ENCODE measurements at regions not wholly inside any gene's neighbourhood (a gene's known extent, or its start where the extent isn't known, plus 50 kb on each side); places are given as distances from the start of the nearest gene placed in this dataset.

DNA sequence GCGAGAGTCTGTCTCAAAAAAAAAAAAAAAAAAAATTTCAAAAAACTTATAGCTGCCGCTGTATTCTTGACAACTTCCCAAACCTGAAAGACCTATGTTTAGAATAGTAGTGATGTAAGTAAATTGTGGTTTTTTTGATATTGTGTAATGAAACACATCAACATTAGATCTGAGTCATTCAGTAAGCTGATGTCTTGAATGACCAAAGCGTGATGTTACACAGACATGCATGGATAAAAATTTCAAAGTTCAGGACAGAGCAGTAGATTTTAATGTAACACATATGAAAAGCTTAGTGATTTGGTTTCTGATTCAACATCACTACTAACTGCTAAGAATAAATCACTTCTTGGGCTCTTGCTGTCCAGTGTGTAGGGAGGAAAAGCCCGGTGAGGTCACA lies 69.3 kb upstream of the MEX3C start:
- Histone ChIP-seq H3K27me3 (ENCODE audit: control insufficient read depth in 1 of 2, insufficient read depth in 2 of 2, low read length in 2 of 2) (no peaks in the 10 kb centered on the region), H3K4me3 (replicated peaks in 1 of 3; ENCODE audit: insufficient read depth in 1 of 3, low read depth in 2 of 3, low read length in 3 of 3) (no peak overlapping the region), H3K9me3 (ENCODE audit: low read length) (no peaks in the 10 kb centered on the region), H4K20me1 (ENCODE audit: insufficient read depth, low read length) (no peaks in the 10 kb centered on the region), H3K9ac (ENCODE audit: insufficient read depth, low read depth, low read length) (no peak overlapping the region), H3K27ac (ENCODE audit: extremely low read length, insufficient read depth, low read length) (no peak overlapping the region), H3K4me2 (ENCODE audit: low read depth, low read length) (no peak overlapping the region), H3K79me2 (ENCODE audit: insufficient read depth, low read length) (no peaks in the 10 kb centered on the region), H3K36me3 (replicated peaks in 1 of 2; ENCODE audit: control insufficient read depth in 1 of 2, insufficient read depth in 2 of 2, low read length in 2 of 2) (no peaks in the 10 kb centered on the region), H2AFZ (ENCODE audit: low read length) (no peak overlapping the region), H3K4me1 (ENCODE audit: insufficient read depth, low read length) (no peaks in the 10 kb centered on the region)
- intact Hi-C loops (cut with micrococcal nuclease; ENCODE audit: unreplicated experiment) (no loop called here), in situ Hi-C loops (cut with HindIII; ENCODE audit: extremely low pct_ligation_motif_present, low pct_unique_long_range_greater_than_20kb) (no loop called here)
- ChIA-PET CTCF (ENCODE audit: low intra/inter-chr PET ratio, low total read pairs) (no interaction called here), POLR2A (no interaction called here)
- no peak for TF ChIP-seq TBX2 (CRISPR knock-in tag; IDR thresholded peaks at IDR 0.05; ENCODE audit: borderline replicate concordance)
- no peak for TF ChIP-seq MXD4 (CRISPR knock-in tag; IDR thresholded peaks at IDR 0.05)
- TF ChIP-seq EHMT2 (IDR thresholded peaks at IDR 0.05; ENCODE audit: borderline replicate concordance, low read depth, low read length) = no peak
- no peak for TF ChIP-seq NR2F1 (CRISPR knock-in tag; IDR thresholded peaks at IDR 0.05)
- TF ChIP-seq JUNB (CRISPR knock-in tag; IDR thresholded peaks at IDR 0.05; ENCODE audit: borderline replicate concordance) = no peak
- TF ChIP-seq, protein P1, sequence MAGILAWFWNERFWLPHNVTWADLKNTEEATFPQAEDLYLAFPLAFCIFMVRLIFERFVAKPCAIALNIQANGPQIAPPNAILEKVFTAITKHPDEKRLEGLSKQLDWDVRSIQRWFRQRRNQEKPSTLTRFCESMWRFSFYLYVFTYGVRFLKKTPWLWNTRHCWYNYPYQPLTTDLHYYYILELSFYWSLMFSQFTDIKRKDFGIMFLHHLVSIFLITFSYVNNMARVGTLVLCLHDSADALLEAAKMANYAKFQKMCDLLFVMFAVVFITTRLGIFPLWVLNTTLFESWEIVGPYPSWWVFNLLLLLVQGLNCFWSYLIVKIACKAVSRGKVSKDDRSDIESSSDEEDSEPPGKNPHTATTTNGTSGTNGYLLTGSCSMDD (CRISPR knock-in tag; IDR thresholded peaks at IDR 0.05) = no peak
- TF ChIP-seq HOXA7 (CRISPR knock-in tag; IDR thresholded peaks at IDR 0.05) = no peak
- TF ChIP-seq ZMYM3 (CRISPR knock-in tag; IDR thresholded peaks at IDR 0.05) = no peak
- TF ChIP-seq HIVEP1 (CRISPR knock-in tag; IDR thresholded peaks at IDR 0.05) = no peak
- no peak for TF ChIP-seq IRF1 (CRISPR knock-in tag; IDR thresholded peaks at IDR 0.05; ENCODE audit: low read depth)
- no peak for TF ChIP-seq ZNF460 (CRISPR knock-in tag; IDR thresholded peaks at IDR 0.05; ENCODE audit: borderline replicate concordance)
- no peak for TF ChIP-seq ZNF629 (CRISPR knock-in tag; conservative IDR thresholded peaks at IDR 0.05)
- 49% methylated on average over 4 of the region's 4 CpGs for WGBS (ENCODE audit: low lambda C conversion rate)
- FAIRE-seq (no peak), ATAC-seq (no peak), DNase-seq (ENCODE audit: low spot score) (no peak)
- no TSS peak for BruUV-seq (replicated peaks)

All from HepG2 (cell line).